ENCODE measurements at regions not wholly inside any gene's neighbourhood (a gene's known extent, or its start where the extent isn't known, plus 50 kb on each side); places are given as distances from the start of the nearest gene placed in this dataset.

- Histone ChIP-seq H3K4me1 (no peaks in the 10 kb centered on the region), H3K27me3 (no peaks in the 10 kb centered on the region), H3K36me3 (no peaks in the 10 kb centered on the region), H3K27ac (peak overlapping the region in 1 of 5 donors; percentile 35), H3K9me3 (no peaks in the 10 kb centered on the region), H3K4me3 (no peak overlapping the region)
- peak in 1 of 2 donors; percentile 69 for DNase-seq
- TF ChIP-seq CTCF (IDR thresholded peaks at IDR 0.05): no peak
- TF ChIP-seq EP300 (IDR thresholded peaks at IDR 0.05): no peak
- TF ChIP-seq POLR2AphosphoS5 (IDR thresholded peaks at IDR 0.05): peak in 1 of 3 donors; percentile 49
- TF ChIP-seq POLR2A (IDR thresholded peaks at IDR 0.05): no peak
- WGBS, 5 donors: 29 to 43% (median 36%) methylated on average over 3 of the region's 3 CpGs
- intact Hi-C loops (cut with DNase I; ENCODE audit: low total_unique reads): no loop called here
These were observed 406.5 kb upstream of the UBE2E3 start for GRCh38 chr2:180573951-180574350.

GRCh38 chr2:180572346-180572745 lies 408.1 kb upstream of the UBE2E3 start:
- H3K27ac ChIP-seq: no peak overlapping the region
- no peaks in the 10 kb centered on the region for H3K27me3 ChIP-seq
- H3K4me1 ChIP-seq: no peaks in the 10 kb centered on the region
- DNase-seq: no peak
- H3K9me3 ChIP-seq: no peaks in the 10 kb centered on the region
- intact Hi-C loops (cut with DNase I; ENCODE audit: low total_unique reads): no loop called here
- H3K4me3 ChIP-seq: no peak overlapping the region
- no peak for TF ChIP-seq POLR2A (IDR thresholded peaks at IDR 0.05)
- no peak for TF ChIP-seq POLR2AphosphoS5 (IDR thresholded peaks at IDR 0.05)
- TF ChIP-seq CTCF (IDR thresholded peaks at IDR 0.05): no peak
- TF ChIP-seq EP300 (IDR thresholded peaks at IDR 0.05): no peak
- no peaks in the 10 kb centered on the region for H3K36me3 ChIP-seq

GRCh38 chr2:180571559-180571958 lies 408.8 kb upstream of the UBE2E3 start:
- intact Hi-C loops (cut with DNase I; ENCODE audit: low total_unique reads): no loop called here
- peak in 1 of 2 donors; percentile 28 for DNase-seq
- H3K36me3 ChIP-seq: no peaks in the 10 kb centered on the region
- 36 to 64% (median 49%) methylated on average over 2 of the region's 2 CpGs for WGBS, 5 donors
- no peak for TF ChIP-seq POLR2A (IDR thresholded peaks at IDR 0.05)
- TF ChIP-seq CTCF (IDR thresholded peaks at IDR 0.05): no peak
- no peak for TF ChIP-seq POLR2AphosphoS5 (IDR thresholded peaks at IDR 0.05)
- no peak for TF ChIP-seq EP300 (IDR thresholded peaks at IDR 0.05)
- H3K4me1 ChIP-seq: no peaks in the 10 kb centered on the region
- no peaks in the 10 kb centered on the region for H3K9me3 ChIP-seq
- H3K4me3 ChIP-seq: no peak overlapping the region
- no peak overlapping the region for H3K27ac ChIP-seq
- no peaks in the 10 kb centered on the region for H3K27me3 ChIP-seq

- no peaks in the 10 kb centered on the region for H3K36me3 ChIP-seq
- TF ChIP-seq CTCF (IDR thresholded peaks at IDR 0.05) (no peak), EP300 (IDR thresholded peaks at IDR 0.05) (no peak), POLR2AphosphoS5 (IDR thresholded peaks at IDR 0.05) (no peak), POLR2A (IDR thresholded peaks at IDR 0.05) (no peak)
- no peak overlapping the region for H3K27ac ChIP-seq
- intact Hi-C loops (cut with DNase I; ENCODE audit: low total_unique reads): no loop called here
- 75 to 93% (median 87%) methylated on average over 3 of the region's 3 CpGs for WGBS, 5 donors
- no peaks in the 10 kb centered on the region for H3K27me3 ChIP-seq
- no peak for DNase-seq
- H3K4me1 ChIP-seq: no peaks in the 10 kb centered on the region
- H3K4me3 ChIP-seq: no peak overlapping the region
- H3K9me3 ChIP-seq: no peaks in the 10 kb centered on the region
These were observed 409.5 kb upstream of the UBE2E3 start for GRCh38 chr2:180570864-180571263.
